ENCODE measurements at regions not wholly inside any gene's neighbourhood (a gene's known extent, or its start where the extent isn't known, plus 50 kb on each side); places are given as distances from the start of the nearest gene placed in this dataset.
"Not testable (repeated sequence)": the region's sequence is repeated elsewhere in the genome, so short reads cannot be mapped to it uniquely, and the experiment has no call there.

DNA sequence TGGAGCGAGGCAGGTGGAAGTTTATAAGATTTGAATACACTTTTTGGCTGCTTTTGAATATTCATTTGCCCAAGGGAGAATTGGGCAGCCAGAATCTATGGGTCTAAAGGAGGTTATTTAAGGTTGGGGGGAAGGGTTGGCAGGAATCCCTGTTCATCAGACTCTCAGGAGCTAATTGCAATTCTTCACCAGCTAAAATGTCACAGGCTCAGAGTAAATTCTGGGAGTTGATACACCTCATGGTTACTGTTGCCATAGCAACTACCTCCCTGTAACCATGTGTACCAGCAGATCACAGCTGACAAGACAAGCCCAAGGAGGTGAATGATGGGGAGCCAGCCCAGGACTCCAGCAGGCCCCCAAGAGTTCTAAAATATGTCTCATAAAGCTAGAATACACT lies 75.5 kb downstream of the CAMK2N1 start:
- H3K27me3 Mint-ChIP-seq (ENCODE audit: low read depth) = peaks cover 32% of the 10 kb centered on the region
- no peak overlapping the region for H3K4me3 Mint-ChIP-seq

DNA sequence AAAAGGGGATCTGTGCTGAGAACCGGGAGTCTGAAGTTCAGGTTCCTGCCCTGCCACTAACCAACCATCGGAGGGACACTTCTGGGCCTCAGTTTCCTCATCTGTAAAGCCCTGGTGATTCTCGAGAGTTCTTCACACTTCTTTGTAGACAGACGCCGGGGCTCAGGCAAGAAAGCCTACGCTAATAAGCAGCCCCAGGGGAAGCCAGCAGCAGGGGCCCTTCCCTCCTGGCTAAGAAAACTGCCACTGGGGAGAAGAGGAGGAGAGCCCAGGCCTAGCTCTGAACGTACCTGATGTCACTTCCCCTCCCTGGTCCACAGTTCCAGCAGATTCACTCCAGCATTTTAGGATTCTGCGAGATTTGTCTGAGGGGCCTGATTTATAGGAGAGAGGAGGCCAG lies 76.0 kb downstream of the CAMK2N1 start:
- Mint-ChIP-seq H3K4me3 (no peak overlapping the region), H3K27ac (ENCODE audit: unreplicated experiment) (no peak overlapping the region), H3K9me3 (no peaks in the 10 kb centered on the region), H3K4me1 (no peaks in the 10 kb centered on the region), H3K27me3 (ENCODE audit: low read depth) (peaks cover 36% of the 10 kb centered on the region), H3K36me3 (ENCODE audit: low read depth) (no peaks in the 10 kb centered on the region)
- no peak for DNase-seq (ENCODE audit: low read depth, low spot score)
- TF ChIP-seq, protein P1, sequence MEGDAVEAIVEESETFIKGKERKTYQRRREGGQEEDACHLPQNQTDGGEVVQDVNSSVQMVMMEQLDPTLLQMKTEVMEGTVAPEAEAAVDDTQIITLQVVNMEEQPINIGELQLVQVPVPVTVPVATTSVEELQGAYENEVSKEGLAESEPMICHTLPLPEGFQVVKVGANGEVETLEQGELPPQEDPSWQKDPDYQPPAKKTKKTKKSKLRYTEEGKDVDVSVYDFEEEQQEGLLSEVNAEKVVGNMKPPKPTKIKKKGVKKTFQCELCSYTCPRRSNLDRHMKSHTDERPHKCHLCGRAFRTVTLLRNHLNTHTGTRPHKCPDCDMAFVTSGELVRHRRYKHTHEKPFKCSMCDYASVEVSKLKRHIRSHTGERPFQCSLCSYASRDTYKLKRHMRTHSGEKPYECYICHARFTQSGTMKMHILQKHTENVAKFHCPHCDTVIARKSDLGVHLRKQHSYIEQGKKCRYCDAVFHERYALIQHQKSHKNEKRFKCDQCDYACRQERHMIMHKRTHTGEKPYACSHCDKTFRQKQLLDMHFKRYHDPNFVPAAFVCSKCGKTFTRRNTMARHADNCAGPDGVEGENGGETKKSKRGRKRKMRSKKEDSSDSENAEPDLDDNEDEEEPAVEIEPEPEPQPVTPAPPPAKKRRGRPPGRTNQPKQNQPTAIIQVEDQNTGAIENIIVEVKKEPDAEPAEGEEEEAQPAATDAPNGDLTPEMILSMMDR (conservative IDR thresholded peaks at IDR 0.05) = no peak

More for the DNA sequence above, 75.5 kb downstream of the CAMK2N1 start:
- H3K27ac Mint-ChIP-seq (ENCODE audit: unreplicated experiment) = no peak overlapping the region
- no peaks in the 10 kb centered on the region for H3K36me3 Mint-ChIP-seq (ENCODE audit: low read depth)
- no peaks in the 10 kb centered on the region for H3K9me3 Mint-ChIP-seq
- no peak for DNase-seq (ENCODE audit: low read depth, low spot score)
- no peaks in the 10 kb centered on the region for H3K4me1 Mint-ChIP-seq
- TF ChIP-seq, protein P1 (conservative IDR thresholded peaks at IDR 0.05) = no peak

DNA sequence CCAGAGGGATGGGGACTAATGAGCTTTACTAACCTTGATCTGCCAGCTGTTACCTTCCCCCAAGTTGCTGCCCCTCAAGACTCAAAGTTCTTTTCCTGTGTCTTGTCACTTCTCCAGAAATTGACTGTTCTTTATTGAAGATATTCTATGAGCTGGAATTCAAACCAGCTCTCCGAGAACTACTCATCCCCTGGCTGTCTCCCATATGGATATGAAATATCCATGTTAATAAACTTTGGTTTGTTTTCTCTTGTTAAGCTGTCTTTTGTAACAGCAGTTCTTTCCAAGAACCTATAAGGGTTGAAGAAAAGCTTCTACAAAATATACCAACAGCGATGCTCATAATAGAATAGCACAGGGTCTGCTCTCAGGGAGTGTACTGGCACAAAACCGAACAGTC lies 77.0 kb downstream of the CAMK2N1 start:
- H3K27me3 Mint-ChIP-seq (ENCODE audit: low read depth) = peaks cover 44% of the 10 kb centered on the region
- no peaks in the 10 kb centered on the region for H3K4me1 Mint-ChIP-seq
- no peak overlapping the region for H3K27ac Mint-ChIP-seq (ENCODE audit: unreplicated experiment)
- DNase-seq (ENCODE audit: low read depth, low spot score) = no peak
- no peaks in the 10 kb centered on the region for H3K36me3 Mint-ChIP-seq (ENCODE audit: low read depth)
- TF ChIP-seq, protein P1 (conservative IDR thresholded peaks at IDR 0.05) = no peak
- H3K9me3 Mint-ChIP-seq = no peaks in the 10 kb centered on the region
- no peak overlapping the region for H3K4me3 Mint-ChIP-seq

DNA sequence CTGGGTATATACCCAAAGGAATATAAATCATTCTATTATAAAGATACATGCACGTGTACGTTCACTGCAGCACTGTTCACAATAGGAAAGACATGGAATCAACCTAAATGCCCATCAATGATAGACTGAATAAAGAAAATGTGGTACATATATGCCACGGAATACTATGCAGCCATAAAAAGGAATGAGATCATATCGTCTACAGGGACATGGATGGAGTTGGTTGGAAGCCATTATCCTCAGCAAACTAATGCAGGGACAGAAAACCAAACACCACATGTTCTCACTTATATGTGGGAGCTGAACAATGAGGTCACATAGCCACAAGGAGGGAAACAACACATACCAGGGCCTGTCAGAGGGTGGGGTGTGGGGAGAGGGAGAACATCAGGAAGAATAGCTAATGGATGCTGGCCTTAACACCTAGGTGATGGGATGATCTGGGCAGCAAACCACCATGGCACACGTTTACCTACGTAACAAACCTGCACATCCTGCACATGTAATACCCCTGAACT lies 77.8 kb downstream of the CAMK2N1 start:
- H3K36me3 Mint-ChIP-seq (ENCODE audit: low read depth); H3K4me3 Mint-ChIP-seq; DNase-seq (ENCODE audit: low read depth, low spot score); H3K27ac Mint-ChIP-seq (ENCODE audit: unreplicated experiment); H3K9me3 Mint-ChIP-seq; H3K4me1 Mint-ChIP-seq: not testable (repeated sequence)
- peaks cover 49% of the 10 kb centered on the region for H3K27me3 Mint-ChIP-seq (ENCODE audit: low read depth)

DNA sequence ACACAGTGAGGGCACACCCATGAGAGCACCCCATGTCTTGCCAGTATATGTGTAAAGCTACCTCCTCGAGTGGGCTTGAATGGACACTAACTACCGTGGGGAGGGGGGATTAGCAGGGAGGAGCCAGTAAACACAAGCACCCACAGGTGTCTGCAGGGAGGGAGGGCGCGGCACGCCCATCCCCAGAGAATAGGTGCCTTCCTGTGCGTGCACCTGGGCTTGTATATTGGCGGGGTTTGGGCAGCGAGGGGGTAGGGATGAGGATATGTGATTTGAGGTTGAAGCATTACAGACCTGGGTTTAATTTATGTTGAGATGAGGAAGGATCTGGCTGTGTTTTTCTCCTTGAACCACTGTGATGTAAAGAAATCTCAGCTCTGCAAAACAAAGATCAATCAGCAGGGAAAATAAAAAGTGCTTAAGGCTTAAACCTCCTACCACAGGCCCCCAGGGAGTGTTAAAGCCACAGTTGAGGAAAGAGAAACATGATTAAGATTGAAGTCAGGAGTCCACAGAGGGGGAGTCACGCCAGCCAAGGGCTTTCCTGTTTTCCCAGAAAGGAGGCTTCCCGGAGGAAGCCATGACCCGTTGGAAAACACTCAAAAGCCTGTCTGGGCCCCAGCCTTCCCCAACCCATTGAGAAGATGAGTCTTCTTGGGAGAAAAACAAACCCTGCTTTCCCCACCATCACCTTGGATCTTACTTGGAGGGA lies 80.0 kb downstream of the CAMK2N1 start:
- TF ChIP-seq, protein P1 (conservative IDR thresholded peaks at IDR 0.05) = no peak
- Mint-ChIP-seq H3K4me3 (no peak overlapping the region), H3K36me3 (ENCODE audit: low read depth) (no peaks in the 10 kb centered on the region), H3K4me1 (no peaks in the 10 kb centered on the region), H3K9me3 (no peaks in the 10 kb centered on the region), H3K27ac (ENCODE audit: unreplicated experiment) (no peak overlapping the region), H3K27me3 (ENCODE audit: low read depth) (peaks cover 61% of the 10 kb centered on the region)
- no peak for DNase-seq (ENCODE audit: low read depth, low spot score)

DNA sequence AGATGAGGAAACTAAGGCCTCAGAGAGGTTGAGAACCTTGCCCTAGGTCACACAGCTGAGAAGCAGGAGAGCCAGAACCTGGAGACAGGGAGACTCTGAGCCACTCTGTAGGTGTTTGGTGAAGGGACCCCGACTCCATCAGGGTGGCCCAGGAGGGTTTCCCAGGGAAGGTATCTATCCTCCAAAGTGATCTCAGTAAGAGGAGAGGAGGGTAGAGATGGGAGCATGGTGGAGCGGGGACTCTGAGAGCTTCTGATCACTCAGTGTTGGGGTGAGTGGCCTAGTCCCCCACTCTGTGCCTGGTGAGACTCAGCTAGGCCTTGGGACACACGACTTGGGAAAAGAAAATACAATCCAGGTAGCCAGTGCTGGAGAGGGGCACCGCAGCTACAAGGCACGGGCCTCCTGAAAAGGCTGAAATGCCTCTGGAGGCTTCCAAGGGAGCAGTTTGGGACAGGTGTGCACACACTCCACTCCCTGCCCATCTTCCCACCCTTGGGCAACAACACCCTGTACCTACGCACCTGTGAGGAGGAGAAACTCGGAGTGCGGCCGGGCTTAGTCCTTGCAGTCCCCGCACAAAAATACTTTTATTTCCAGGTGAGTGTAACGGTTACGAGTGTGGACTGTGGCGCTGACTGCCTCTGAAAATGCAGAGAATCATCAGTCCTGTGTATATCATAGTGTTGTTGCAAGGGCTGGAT lies 80.8 kb downstream of the CAMK2N1 start:
- no peak for DNase-seq (ENCODE audit: low read depth, low spot score)
- no peaks in the 10 kb centered on the region for H3K36me3 Mint-ChIP-seq (ENCODE audit: low read depth)
- TF ChIP-seq, protein P1 (conservative IDR thresholded peaks at IDR 0.05) = no peak
- no peaks in the 10 kb centered on the region for H3K9me3 Mint-ChIP-seq
- H3K4me3 Mint-ChIP-seq = no peak overlapping the region
- H3K27me3 Mint-ChIP-seq (ENCODE audit: low read depth) = peaks cover 65% of the 10 kb centered on the region
- no peak overlapping the region for H3K27ac Mint-ChIP-seq (ENCODE audit: unreplicated experiment)
- no peaks in the 10 kb centered on the region for H3K4me1 Mint-ChIP-seq

All from neural crest cell (in vitro differentiated cells).